Activated CD8-positive, alpha-beta T cell treated with anti-CD3 and anti-CD28 coated beads for 36 hours (primary cell): ENCODE measurements at regions not wholly inside any gene's neighbourhood (a gene's known extent, or its start where the extent isn't known, plus 50 kb on each side); places are given as distances from the start of the nearest gene placed in this dataset.

ENCODE experiments used
- ATAC-seq: fragments of 200-7000 bp; cut with Tn5 transposase; one replicate; pipeline ENCODE4 v1.10.0; 2021; ENCODE audit warnings: mild to moderate bottlenecking, moderate library complexity
- CTCF ChIA-PET: fragments of 350-600 bp; sonication (Branson Sonifier 250); formaldehyde crosslinking; loops from one replicate; lab custom pipeline; 2021; ENCODE audit warnings: antibody characterized with exemption; lab: Charles Lee
- POLR2A ChIA-PET: fragments of 350-600 bp; sonication (Branson Sonifier 250); formaldehyde crosslinking; loops from one replicate; lab custom pipeline; 2021; ENCODE audit warnings: antibody characterized with exemption; lab: Charles Lee
- DNase-seq: peaks from one replicate; pipeline ENCODE4 v3.0.0-alpha.2; 2020
- H3K27ac Mint-ChIP-seq: one replicate; pipeline ENCODE4 v1.8.0; 2021; ENCODE audit warnings: mild to moderate bottlenecking, mixed read lengths
- H3K27me3 Mint-ChIP-seq: one replicate; pipeline ENCODE4 v1.8.0; 2021; ENCODE audit warnings: mixed read lengths
- H3K36me3 Mint-ChIP-seq: one replicate; pipeline ENCODE4 v1.8.0; 2021; ENCODE audit warnings: low read depth, mixed read lengths
- H3K4me1 Mint-ChIP-seq: one replicate; pipeline ENCODE4 v1.8.0; 2021; ENCODE audit warnings: low read depth, mixed read lengths
- H3K4me3 Mint-ChIP-seq: one replicate; pipeline ENCODE4 v1.8.0; 2021; ENCODE audit warnings: mild to moderate bottlenecking, moderate library complexity, mixed read lengths
- H3K9me3 Mint-ChIP-seq: one replicate; pipeline ENCODE4 v1.8.0; 2021; ENCODE audit warnings: mixed read lengths
- intact Hi-C: fragments of 100-400 bp; cut with micrococcal nuclease; formaldehyde crosslinking; loops from one replicate; pipeline ENCODE4 v1.10.0; 2022
- TF ChIP-seq, protein P1 (sequence below): fragments of 200-600 bp; IDR thresholded peaks from one replicate; pipeline ENCODE4 v1.8.0; 2022; ENCODE audit warnings: antibody characterized with exemption, mild to moderate bottlenecking

DNA sequence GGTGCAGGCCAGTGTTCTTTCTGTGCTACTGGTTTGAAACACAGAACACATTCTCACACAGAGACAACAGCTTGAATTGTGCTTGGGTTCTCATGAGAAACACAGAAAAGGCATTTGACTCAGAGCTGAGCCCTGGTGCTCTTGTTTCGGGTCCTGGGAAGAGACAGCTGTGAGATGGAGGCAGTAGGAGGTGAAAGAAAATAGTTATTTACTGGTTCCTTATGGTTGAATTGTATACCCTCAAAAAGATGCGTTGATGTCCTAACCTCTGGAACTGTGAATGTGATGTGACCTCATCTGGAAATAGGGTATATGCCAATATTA lies 87.1 kb upstream of the RPS6KA2 start:
- TF ChIP-seq, protein P1, sequence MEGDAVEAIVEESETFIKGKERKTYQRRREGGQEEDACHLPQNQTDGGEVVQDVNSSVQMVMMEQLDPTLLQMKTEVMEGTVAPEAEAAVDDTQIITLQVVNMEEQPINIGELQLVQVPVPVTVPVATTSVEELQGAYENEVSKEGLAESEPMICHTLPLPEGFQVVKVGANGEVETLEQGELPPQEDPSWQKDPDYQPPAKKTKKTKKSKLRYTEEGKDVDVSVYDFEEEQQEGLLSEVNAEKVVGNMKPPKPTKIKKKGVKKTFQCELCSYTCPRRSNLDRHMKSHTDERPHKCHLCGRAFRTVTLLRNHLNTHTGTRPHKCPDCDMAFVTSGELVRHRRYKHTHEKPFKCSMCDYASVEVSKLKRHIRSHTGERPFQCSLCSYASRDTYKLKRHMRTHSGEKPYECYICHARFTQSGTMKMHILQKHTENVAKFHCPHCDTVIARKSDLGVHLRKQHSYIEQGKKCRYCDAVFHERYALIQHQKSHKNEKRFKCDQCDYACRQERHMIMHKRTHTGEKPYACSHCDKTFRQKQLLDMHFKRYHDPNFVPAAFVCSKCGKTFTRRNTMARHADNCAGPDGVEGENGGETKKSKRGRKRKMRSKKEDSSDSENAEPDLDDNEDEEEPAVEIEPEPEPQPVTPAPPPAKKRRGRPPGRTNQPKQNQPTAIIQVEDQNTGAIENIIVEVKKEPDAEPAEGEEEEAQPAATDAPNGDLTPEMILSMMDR: no peak
- no peak for DNase-seq
- CTCF ChIA-PET: interaction anchor here (1.5 kb wide), 1 partner anchor 61 kb away, joined by 3 read pairs; no protein-coding TSS in a partner anchor
- no peaks in the 10 kb centered on the region for H3K36me3 Mint-ChIP-seq
- no peak for ATAC-seq
- H3K9me3 Mint-ChIP-seq: peaks cover 4% of the 10 kb centered on the region
- intact Hi-C loops: no loop called here
- H3K27ac Mint-ChIP-seq: no peak overlapping the region
- POLR2A ChIA-PET: no interaction called here
- H3K4me1 Mint-ChIP-seq: no peaks in the 10 kb centered on the region
- H3K27me3 Mint-ChIP-seq: no peaks in the 10 kb centered on the region
- H3K4me3 Mint-ChIP-seq: no peak overlapping the region

DNA sequence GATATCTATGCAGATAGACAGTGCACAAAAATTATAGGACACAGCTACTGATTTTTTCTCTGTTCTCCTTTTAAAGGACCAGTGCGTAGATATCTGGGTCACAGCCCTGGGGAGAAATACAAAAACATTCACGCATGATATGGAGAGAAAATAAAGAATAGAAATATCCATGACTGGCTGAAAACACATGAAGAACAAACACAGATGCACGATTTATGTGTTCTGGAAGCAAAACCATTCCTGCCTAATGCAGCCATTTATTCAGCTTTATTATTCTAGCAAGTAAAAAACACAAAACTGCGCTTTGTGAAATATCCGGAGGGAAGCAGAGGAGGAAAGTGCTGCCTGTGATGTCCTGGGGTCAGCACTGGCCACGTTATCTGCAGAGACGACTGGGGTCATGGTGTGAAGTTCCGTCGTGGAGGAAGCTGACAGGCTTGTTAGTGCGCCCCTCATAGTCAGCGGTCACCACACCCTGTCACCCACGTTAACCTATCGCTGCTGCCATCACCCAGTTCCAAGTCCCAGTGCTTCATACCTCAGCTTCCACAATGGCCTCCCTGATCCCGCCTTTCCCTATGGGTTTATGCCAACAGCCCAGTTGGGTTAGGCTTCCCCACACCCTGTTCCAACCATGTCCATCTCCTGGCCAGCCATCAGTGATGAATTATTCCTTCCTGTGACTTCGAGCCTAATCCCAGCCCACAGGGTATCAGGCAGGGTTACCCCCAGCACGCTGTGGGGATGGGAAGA lies 86.6 kb upstream of the RPS6KA2 start:
- Mint-ChIP-seq H3K4me1 (no peaks in the 10 kb centered on the region), H3K27me3 (no peaks in the 10 kb centered on the region), H3K27ac (no peak overlapping the region), H3K9me3 (peaks cover 4% of the 10 kb centered on the region), H3K36me3 (no peaks in the 10 kb centered on the region), H3K4me3 (no peak overlapping the region)
- ChIA-PET POLR2A (interaction anchor here (0.5 kb wide), 1 partner anchor 678 kb away, joined by 3 read pairs; no protein-coding TSS in a partner anchor), CTCF (interaction anchor here (1.5 to 1.7 kb wide), 2 partner anchors 27 to 61 kb away, joined by 3 read pairs; no protein-coding TSS in a partner anchor)
- TF ChIP-seq, protein P1: no peak
- intact Hi-C loops: no loop called here
- DNase-seq (no peak), ATAC-seq (no peak)

DNA sequence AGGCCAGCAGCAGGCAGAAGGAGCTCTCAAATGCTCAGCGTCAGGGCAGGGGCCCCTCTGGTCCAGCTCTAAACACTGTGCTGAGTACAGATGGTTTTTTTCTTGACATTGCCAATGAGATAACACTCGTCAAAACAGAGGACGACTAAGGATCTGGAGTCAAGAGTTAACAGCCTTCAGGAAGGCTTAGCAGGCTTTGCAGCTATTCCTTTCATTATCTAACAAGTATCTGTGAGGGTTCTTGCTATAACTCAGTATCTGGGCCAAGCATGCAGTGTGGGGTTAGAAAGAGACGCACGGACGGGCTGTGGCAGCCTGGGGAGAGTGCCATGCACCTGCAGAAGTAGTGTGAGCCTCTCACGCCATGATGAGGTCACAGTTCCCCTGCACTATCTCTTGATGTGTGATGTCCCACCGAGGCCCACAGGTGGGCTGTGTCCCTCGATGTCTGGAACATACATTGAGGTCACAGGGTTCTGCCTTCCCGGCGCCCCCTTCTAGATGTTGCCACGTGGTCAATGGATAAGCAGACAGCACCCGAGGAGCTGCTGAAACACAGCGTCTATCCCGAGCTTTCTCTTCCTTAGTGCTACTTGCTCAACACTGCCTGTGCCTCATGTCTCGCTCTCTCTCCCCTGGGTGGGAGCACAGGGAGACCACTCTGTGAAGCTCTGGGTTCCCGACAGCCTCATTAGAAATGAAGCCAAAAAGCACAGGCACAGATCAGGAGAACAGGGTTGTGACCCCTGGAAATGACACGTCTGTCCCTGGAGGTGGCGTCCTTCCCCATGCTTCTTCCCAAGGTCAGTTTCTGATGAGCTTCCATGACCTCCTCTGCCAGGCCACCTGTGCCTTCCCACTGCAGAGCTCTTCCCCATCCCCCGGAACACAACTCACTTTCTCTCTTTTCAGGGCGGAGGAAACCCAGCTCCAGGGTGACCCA lies 85.5 kb upstream of the RPS6KA2 start:
- POLR2A ChIA-PET: interaction anchor here (0.8 kb wide), 1 partner anchor 17 kb away, joined by 3 read pairs; no protein-coding TSS in a partner anchor
- intact Hi-C loops: no loop called here

DNA sequence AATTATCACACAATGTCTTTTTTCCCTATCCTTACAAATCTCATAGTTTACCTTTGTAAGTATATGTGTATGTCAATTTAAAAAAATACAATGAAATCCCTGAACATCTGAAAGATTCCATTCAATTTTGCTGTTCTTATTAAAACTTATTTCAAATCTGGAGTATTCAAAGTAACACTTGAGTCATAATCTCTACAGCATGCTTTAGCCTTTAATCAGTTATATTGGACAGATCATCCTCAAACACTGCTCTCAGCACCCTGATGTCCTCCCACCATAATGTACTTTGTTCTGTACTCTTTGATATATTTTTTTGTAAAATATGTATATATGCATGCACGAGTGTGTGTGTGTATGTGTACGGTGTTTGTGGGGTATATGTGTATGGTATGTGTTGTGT lies 83.0 kb upstream of the RPS6KA2 start:
- H3K4me1 Mint-ChIP-seq: no peaks in the 10 kb centered on the region
- TF ChIP-seq, protein P1: no peak
- no peak overlapping the region for H3K4me3 Mint-ChIP-seq
- intact Hi-C loops: no loop called here
- POLR2A ChIA-PET: no interaction called here
- H3K36me3 Mint-ChIP-seq: no peaks in the 10 kb centered on the region
- no peak for DNase-seq
- H3K27ac Mint-ChIP-seq: no peak overlapping the region
- no peak for ATAC-seq
- CTCF ChIA-PET: no interaction called here
- peaks cover 4% of the 10 kb centered on the region for H3K27me3 Mint-ChIP-seq
- H3K9me3 Mint-ChIP-seq: peaks cover 4% of the 10 kb centered on the region

More for the DNA sequence above, 85.5 kb upstream of the RPS6KA2 start:
- no peak for DNase-seq
- no peaks in the 10 kb centered on the region for H3K36me3 Mint-ChIP-seq
- peaks cover 4% of the 10 kb centered on the region for H3K9me3 Mint-ChIP-seq
- H3K27me3 Mint-ChIP-seq: no peaks in the 10 kb centered on the region
- CTCF ChIA-PET: interaction anchor here (1.5 to 1.7 kb wide), 2 partner anchors 28 to 63 kb away, joined by 3 read pairs; no protein-coding TSS in a partner anchor
- no peak overlapping the region for H3K27ac Mint-ChIP-seq
- no peaks in the 10 kb centered on the region for H3K4me1 Mint-ChIP-seq
- ATAC-seq: no peak
- TF ChIP-seq, protein P1: no peak
- no peak overlapping the region for H3K4me3 Mint-ChIP-seq
